ENCODE measurements at regions not wholly inside any gene's neighbourhood (a gene's known extent, or its start where the extent isn't known, plus 50 kb on each side); places are given as distances from the start of the nearest gene placed in this dataset.
"Not testable (repeated sequence)": the region's sequence is repeated elsewhere in the genome, so short reads cannot be mapped to it uniquely, and the experiment has no call there.

GRCh38 chr10:121268863-121269432, 329.3 kb downstream of the FGFR2 start:
- no peak for DNase-seq (ENCODE audit: low spot score)

- no peak for DNase-seq (ENCODE audit: low spot score)
Observed at GRCh38 chr10:121270906-121271305, 327.3 kb downstream of the FGFR2 start.

GRCh38 chr10:121276046-121276445, 322.2 kb downstream of the FGFR2 start:
- DNase-seq (ENCODE audit: low spot score): no peak

DNA sequence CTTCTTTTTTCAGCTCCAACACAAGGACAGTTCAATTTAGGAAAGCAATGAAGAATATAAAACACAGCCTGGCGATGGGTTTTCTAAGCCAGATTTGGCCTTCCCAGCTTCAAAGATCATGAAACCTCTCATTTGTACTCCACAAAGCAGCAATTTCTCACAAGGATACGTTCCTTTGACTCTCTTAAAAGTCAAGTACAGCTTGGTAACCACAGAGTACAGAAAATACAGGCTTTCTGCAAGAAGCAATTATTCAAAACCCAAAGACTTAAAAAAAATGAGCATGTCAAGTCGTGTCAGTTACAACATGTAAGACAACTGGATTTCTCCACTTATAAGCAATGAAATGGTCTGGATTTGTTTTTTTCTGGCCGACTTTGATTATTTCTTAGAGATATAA, 321.4 kb downstream of the FGFR2 start:
- no peak for DNase-seq (ENCODE audit: low spot score)

- not testable (repeated sequence) for DNase-seq (ENCODE audit: low spot score)
Observed at GRCh38 chr10:121278386-121278785, 319.9 kb downstream of the FGFR2 start.

DNA sequence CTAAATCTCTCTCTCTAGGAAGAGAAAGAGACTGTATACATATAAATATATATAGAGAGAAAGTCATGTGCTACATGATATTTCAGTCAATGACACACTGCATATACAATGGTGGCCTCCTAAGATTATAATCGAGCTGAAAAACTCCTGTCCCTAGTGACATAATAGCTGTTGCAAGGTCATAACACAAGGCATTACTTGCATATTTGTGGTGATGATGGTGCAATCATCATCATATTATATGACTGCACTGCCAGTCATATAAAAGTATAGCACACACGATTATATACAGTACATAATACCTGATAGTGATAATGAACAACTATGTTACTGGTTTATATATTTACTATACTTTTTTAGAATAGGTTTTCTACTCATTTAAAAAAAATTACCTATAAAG, 316.7 kb downstream of the FGFR2 start:
- no peak for DNase-seq (ENCODE audit: low spot score)

DNA sequence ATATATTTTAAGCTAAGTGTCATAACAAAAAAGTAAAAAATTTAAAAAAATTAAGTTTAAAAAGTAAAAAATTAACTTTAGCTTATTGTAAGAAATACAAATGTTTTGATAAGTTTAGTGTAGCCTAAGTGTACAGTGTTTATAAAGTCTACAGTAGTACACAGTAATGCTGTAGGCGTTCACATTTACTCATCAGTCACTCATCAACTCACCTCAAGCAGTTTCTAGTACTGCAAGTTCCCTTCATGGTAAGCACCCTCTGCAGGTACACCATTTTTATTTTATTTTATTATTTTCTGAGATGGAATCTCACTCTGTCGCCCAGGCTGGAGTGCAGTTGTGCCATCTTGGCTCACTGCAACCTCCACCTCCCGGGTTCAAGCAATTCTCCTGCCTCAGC, 316.0 kb downstream of the FGFR2 start:
- no peak for DNase-seq (ENCODE audit: low spot score)

DNA sequence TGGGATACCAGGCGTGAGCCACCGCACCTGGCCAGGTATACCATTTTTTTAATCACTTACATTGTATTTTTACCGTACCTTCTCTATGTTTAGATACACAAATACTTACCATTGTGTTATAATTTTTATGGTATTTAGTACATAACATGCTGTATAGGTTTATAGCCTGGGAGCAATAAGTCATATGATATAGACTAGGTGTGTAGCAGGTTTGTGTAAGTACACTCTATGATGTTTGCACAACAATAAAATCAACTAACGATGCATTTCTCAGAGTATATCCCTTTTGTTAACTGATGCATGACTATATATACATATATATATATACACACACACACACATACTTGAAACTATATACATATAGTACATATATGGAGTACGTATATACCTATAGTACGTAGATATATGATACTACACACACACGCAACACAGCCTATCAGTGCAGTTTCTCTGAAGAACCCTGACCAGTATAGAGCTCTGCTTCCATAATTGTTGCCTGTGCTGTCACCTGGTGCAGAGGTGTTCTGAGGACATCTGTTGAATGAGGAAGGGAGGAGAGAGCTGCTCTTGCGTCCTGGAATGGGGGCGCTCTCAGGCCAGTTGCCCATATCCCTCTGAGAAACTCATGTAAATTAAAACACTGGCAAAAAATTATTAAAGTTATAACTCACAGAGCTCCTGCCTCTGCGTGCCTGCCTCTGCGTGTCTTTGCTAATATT, 315.3 kb downstream of the FGFR2 start:
- no peak for DNase-seq (ENCODE audit: low spot score)

DNA sequence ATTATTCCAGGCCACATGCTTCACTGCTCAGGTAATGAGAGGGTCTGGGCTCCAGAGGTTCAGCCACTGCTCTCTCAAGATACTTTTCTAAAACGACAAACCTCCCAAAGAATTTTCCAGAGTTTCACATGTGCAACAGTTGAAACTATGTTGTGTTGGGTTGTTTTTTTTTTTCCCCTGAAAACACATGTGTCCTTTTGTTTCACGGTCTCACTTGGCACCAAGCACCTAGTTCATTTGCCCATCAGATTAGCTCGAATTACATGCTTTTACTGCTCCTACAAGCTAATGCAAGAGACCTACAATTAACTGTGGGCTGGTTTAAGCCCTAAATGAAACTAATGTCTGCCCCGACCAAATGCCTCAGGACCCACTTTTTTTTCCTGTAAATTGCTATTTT, 313.3 kb downstream of the FGFR2 start:
- DNase-seq (ENCODE audit: low spot score): no peak

DNA sequence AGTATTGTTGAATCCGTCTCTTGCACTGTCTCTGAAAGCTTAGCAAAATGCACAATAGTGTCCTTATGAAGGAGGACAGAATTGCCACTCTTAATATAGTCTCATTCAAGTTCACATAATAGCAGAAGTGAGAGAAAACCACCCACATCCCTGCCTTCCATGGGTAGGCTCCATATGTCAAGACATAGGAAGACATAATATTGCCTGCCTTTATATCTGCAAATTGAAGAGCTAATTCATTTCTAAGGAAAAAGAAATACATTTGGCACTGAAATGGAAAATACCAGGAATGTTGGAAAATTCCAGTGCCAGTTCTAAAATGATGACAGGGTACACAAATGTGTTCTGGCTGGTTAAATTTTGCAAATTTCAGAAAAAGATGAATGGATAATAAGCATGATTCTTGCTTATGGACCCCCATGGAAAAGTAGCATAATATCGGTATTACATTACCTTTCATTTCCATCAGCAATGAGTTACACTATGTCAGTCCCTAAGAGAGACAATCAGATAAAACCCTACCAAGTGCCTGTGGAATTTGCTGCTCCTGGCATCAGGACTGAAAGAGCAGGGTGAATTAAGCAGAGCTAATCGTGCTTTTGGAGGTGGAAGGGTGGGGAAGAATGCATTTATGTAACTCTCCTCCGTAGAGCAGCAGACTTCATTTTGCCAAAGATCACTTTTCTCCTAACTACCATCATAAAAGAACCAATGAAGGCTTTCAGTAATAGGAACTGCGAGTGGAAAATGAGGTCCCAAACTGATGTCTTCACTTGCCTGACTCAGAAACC, 312.6 kb downstream of the FGFR2 start:
- DNase-seq (ENCODE audit: low spot score): no peak

DNA sequence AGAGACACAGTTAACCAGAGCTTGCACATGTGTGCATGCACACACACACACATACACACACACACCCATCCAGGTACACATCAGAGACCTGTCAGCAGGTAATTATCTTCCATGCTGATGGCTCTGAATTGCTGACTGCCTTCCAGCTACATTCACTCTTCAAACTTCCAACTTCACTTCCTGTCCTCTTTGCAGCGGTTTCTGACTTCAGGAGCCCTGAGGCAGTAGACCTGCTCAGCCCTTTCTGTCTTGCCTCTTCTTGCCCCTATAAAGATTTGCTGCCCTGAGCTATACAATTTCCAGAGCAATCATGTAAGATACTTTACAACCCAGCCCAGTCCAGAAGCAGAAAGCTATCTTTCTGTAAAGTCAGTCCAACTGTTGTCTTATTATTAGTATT, 310.2 kb downstream of the FGFR2 start:
- DNase-seq (ENCODE audit: low spot score): no peak

DNA sequence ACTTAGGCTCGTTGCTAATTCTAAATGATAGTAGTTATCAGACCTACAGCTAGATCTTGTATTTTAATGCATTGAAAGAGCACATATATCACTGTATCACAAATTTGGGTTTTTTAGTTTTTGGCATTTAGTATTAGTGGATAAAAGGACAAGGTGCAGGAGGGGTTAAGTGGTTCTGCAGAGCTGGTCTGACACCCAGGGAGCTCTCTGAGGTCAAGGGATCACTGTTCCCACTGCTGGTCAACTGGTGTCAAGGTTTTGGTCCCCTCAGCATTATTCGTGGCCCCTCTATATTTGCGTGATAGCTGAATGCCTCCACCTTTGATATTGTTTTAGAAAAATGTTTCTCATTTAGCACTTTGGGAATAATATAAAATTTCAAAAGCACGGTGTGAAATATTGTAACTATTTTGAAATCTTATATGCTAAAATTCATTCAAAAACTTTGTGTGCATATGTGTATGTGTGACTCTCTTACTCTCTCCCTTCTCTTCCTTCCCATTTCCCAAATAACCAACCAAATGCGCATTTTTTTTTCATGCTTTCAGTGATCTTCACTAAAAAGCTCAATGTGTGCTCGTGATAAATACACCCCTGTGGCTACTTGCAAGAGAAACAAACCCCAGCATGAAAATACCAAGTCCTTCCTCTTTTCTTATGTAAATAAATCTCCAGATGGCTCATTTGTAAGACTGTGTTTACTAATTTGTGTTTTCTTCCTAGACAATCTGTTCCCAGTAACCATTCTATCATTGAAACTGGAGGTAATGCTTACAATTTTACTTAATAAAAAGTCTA, 309.2 kb downstream of the FGFR2 start:
- no peak for DNase-seq (ENCODE audit: low spot score)

- no peak for DNase-seq (ENCODE audit: low spot score)
Observed at GRCh38 chr10:121289800-121290199, 308.4 kb downstream of the FGFR2 start.

DNA sequence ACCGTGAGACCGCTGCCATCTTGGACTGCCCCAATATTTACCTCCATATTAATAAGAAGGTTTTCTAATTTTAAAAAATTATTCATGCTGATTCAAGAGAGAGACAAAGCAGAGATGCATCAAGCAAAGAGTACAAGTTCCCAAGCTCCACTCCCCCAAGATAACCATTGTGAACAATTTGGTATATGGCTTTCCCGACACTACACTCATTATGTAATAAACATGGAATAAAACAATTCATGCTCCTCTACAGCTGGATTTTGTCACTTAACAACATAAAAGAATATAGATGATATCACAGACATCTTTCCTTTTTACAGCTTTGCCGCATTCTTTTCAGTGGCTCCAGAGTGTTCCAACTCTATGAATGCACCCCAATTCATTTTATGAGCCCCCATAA, 307.6 kb downstream of the FGFR2 start:
- DNase-seq (ENCODE audit: low spot score): no peak

- DNase-seq (ENCODE audit: low spot score): no peak
Observed at GRCh38 chr10:121291376-121291775, 306.9 kb downstream of the FGFR2 start.

DNA sequence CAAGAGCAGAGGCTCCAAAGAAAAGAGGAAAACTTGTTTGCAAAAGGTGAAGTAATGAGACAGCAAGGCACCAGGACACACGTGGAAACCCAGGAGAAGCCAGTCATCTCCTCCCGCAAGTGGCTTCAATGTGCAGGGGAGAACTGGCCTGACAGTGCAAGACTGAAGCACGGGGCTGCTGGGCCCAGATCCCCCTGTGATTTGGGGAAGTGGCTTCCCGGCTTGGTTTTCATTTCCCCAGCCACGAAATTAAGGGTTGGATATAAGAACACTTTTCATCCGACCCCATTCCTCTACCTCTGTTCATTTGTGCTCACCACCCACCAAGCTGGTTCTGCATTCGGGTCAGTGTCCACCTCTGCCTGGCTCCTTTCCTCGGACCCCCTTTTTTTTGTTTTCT, 306.4 kb downstream of the FGFR2 start:
- DNase-seq (ENCODE audit: low spot score): no peak

DNA sequence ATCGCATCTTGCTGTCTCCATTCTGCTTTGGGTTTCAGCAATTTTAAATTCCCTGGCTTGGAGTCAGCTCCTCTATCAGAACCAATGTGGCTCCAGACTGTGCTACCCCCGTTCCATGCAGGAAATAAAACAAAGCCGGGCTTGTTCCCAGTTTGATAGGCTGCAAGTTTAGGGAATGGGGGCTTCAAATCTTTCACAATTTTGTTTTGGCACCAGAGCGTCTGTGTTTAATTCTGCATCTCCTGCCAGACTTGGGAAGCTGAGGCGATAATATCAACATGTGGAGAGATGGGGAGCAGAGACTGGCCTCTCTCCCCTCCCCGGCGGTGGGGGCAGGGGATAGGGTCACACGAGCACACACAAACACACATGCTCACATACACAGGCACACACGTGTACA, 305.9 kb downstream of the FGFR2 start:
- DNase-seq (ENCODE audit: low spot score): no peak

DNA sequence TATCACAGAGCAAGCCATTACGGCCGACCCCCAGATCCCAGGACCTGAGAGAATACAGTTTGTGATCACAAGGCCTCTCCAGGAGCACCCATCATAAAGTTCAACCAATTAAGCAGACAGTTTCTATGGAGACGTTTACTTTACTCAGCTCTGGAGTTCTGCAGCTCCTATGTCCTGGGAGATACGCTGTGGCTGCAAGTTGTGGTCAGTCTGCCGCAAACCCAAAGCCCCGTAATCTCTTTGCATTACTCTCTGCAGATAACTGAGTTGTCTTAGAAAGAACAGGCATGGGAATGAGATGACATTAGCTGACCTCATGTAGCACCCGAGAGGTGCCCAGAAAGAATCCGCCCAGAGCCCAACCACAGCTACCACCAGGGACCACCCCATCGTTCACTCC, 305.1 kb downstream of the FGFR2 start:
- DNase-seq (ENCODE audit: low spot score): no peak

DNA sequence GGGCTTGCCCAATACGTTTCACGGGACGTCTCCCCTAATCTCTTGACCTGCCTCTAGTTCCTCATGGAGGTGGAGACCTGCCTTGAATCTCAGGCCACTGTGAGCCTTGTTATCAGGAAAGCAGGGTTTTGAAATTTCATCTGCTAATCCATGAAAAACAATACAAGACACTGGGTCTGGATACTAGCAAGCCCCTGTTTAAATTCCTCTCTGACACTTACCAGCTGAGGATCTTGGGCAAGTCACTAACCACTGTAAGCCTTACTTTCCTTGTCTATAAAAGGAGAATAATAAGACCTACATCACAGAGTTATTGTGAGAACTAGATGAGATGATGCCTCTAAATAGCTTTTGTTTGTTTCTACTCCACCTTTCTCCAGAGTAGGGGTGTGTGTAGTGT, 303.6 kb downstream of the FGFR2 start:
- DNase-seq (ENCODE audit: low spot score): no peak

- DNase-seq (ENCODE audit: low spot score): no peak
Observed at GRCh38 chr10:121296378-121296777, 301.9 kb downstream of the FGFR2 start.

DNA sequence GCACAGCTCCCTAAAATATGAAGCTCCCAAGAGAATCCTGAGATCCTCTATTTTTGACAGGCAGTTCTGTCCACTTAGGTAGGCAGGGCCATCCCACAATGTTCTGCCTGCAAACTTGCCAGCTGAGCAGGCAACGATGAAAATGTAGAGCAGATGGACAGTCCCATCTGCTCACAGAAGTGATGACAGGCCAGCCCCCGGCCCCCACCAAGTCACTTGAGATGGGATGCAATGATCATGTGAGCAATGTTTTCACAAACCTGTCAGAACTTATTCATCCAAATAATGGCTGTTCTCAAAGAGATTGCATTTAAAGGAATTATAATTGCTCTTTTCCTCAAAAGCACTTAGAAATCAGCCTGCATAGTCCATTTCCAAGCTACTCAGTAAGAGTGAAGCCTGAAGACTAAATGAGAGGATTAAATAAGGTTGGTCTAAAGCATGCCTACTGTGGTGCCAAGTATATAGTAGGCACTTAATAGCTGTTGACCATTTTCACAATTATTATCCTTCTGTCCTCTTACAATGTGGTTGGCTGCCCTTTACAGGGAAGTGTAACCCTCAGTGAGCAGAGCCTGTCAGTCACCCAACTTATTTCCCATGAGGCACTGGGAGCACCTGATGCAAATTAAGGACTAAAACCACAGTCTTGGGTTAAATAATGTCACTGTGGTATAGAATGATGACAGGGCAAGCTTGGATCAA, 301.2 kb downstream of the FGFR2 start:
- DNase-seq (ENCODE audit: low spot score): no peak

DNA sequence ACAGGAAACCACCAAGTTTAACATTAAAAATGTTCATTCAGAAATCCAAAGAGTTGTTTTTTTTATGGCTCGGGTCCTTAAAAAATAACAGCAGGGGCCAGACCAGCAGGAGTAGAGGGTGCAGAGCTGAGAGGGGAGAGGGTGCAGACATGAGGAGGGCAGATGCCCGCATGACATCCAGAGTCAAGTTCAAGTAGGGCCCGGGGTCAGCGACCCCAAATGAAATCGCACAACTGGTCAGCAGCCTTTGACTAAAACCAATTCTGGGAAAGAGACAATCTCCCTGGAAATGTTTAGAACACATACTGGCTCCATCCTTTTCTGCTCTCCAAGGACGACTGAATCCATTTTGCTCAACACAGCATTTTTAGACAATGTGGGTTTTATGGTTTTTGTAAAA, 297.5 kb downstream of the FGFR2 start:
- no peak for DNase-seq (ENCODE audit: low spot score)

Data from globus pallidus (tissue), 1 donor.